ENCODE measurements at regions not wholly inside any gene's neighbourhood (a gene's known extent, or its start where the extent isn't known, plus 50 kb on each side); places are given as distances from the start of the nearest gene placed in this dataset.

- Histone ChIP-seq H3K27ac (no peak overlapping the region), H3K27me3 (no peaks in the 10 kb centered on the region), H3K4me1 (no peaks in the 10 kb centered on the region), H3K4me3 (no peak overlapping the region), H3K36me3 (ENCODE audit: low read depth, missing control alignments) (no peaks in the 10 kb centered on the region), H3K9me3 (no peaks in the 10 kb centered on the region)
- TF ChIP-seq CTCF (IDR thresholded peaks at IDR 0.05) (no peak), POLR2A (IDR thresholded peaks at IDR 0.05) (no peak)
- DNase-seq: no peak
- intact Hi-C loops (cut with DNase I; ENCODE audit: low total_unique reads): no loop called here
- 96 to 100% methylated on average over 1 of the region's 1 CpG for WGBS, 2 donors
These were observed 101.2 kb downstream of the HMHB1 start for GRCh38 chr5:143913008-143913752.

GRCh38 chr5:143914756-143915155, 102.8 kb downstream of the HMHB1 start:
- Histone ChIP-seq H3K4me3 (no peak overlapping the region), H3K36me3 (ENCODE audit: low read depth, missing control alignments) (no peaks in the 10 kb centered on the region), H3K4me1 (no peaks in the 10 kb centered on the region), H3K27ac (no peak overlapping the region), H3K27me3 (no peaks in the 10 kb centered on the region), H3K9me3 (no peaks in the 10 kb centered on the region)
- no peak for DNase-seq
- TF ChIP-seq POLR2A (IDR thresholded peaks at IDR 0.05) (no peak), CTCF (IDR thresholded peaks at IDR 0.05) (no peak)
- intact Hi-C loops (cut with DNase I; ENCODE audit: low total_unique reads): no loop called here
- WGBS, 2 donors: 7 to 19% methylated on average over 1 of the region's 1 CpG

DNA sequence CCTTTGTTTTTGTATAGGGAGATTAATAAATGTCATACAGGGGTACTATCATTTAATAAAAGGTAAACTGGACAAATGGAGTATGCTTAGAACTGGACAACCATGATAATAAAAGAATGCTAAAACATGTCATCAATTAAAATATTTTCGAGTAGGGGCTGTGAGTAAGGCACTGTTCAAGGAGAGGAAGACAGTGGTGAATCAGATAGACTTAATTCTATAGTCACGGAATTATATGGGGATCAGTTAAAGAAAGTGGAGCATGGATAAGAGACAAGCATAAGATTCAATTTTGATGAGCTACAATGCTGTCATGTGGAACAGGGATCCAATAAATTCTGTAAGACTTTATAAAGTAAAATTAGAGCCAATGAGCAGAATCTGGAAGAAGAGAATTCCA, 104.5 kb downstream of the HMHB1 start:
- H3K27ac ChIP-seq: no peak overlapping the region
- H3K36me3 ChIP-seq (ENCODE audit: low read depth, missing control alignments): no peaks in the 10 kb centered on the region
- TF ChIP-seq CTCF (IDR thresholded peaks at IDR 0.05): no peak
- no peak for TF ChIP-seq POLR2A (IDR thresholded peaks at IDR 0.05)
- 86 to 93% methylated on average over 2 of the region's 2 CpGs for WGBS, 2 donors
- DNase-seq: no peak
- H3K9me3 ChIP-seq: no peaks in the 10 kb centered on the region
- no peaks in the 10 kb centered on the region for H3K4me1 ChIP-seq
- no peaks in the 10 kb centered on the region for H3K27me3 ChIP-seq
- intact Hi-C loops (cut with DNase I; ENCODE audit: low total_unique reads): no loop called here
- no peak overlapping the region for H3K4me3 ChIP-seq

DNA sequence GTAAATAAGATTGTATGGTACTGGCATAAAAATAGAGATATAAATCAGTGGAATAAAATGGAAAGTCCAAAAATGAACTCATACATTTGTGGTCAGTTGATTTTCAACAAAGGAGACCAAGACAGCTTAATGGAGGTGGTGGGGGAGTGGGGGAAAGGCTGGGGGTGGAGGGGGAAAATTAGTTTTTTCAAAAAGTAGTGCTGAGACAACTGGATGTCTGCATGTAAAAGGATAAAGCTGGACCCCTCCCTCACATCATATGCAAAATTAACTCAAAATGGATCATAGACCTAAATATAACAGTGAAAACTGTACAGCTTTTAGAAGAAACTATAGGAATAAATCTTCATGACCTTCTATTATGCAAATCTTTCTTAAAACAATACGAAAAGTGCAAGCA, 107.0 kb downstream of the HMHB1 start:
- intact Hi-C loops (cut with DNase I; ENCODE audit: low total_unique reads): no loop called here
- WGBS, 2 donors: 63 to 83% methylated on average over 1 of the region's 1 CpG

More for the DNA sequence above, 107.0 kb downstream of the HMHB1 start:
- no peak overlapping the region for H3K4me3 ChIP-seq
- no peak for DNase-seq
- no peaks in the 10 kb centered on the region for H3K27me3 ChIP-seq
- no peaks in the 10 kb centered on the region for H3K9me3 ChIP-seq
- TF ChIP-seq POLR2A (IDR thresholded peaks at IDR 0.05): no peak
- TF ChIP-seq CTCF (IDR thresholded peaks at IDR 0.05): no peak
- H3K36me3 ChIP-seq (ENCODE audit: low read depth, missing control alignments): no peaks in the 10 kb centered on the region
- H3K4me1 ChIP-seq: no peaks in the 10 kb centered on the region
- no peak overlapping the region for H3K27ac ChIP-seq

Measured in testis (tissue), 2 donors.